GM10248 (cell line): ENCODE measurements at regions not wholly inside any gene's neighbourhood (a gene's known extent, or its start where the extent isn't known, plus 50 kb on each side); places are given as distances from the start of the nearest gene placed in this dataset.
"Not testable (repeated sequence)": the region's sequence is repeated elsewhere in the genome, so short reads cannot be mapped to it uniquely, and the experiment has no call there.

Source experiments
- CTCF ChIA-PET: fragments of 300-600 bp; sonication (Branson Sonifier 250); formaldehyde crosslinking; extraction: SDS; loops from one replicate; lab custom pipeline; 2021; ENCODE audit warnings: antibody characterized with exemption; lab: Yijun Ruan, JAX
- POLR2A ChIA-PET: fragments of 350-650 bp; sonication (Branson Sonifier 250); formaldehyde crosslinking; extraction: SDS; loops from one replicate; lab custom pipeline; 2020; ENCODE audit warnings: antibody characterized with exemption; lab: Yijun Ruan, JAX
- DNase-seq: peaks from one replicate; pipeline ENCODE4 v3.0.0; 2012; ENCODE audit errors: extremely low spot score
- TF ChIP-seq, protein P1 (sequence below): IDR thresholded peaks from 2 replicates; pipeline ENCODE4 v1.5.1; 2012; ENCODE audit warnings: mild to moderate bottlenecking, low read depth; ENCODE audit errors: extremely low read depth, missing control alignments, control extremely low read depth

DNA sequence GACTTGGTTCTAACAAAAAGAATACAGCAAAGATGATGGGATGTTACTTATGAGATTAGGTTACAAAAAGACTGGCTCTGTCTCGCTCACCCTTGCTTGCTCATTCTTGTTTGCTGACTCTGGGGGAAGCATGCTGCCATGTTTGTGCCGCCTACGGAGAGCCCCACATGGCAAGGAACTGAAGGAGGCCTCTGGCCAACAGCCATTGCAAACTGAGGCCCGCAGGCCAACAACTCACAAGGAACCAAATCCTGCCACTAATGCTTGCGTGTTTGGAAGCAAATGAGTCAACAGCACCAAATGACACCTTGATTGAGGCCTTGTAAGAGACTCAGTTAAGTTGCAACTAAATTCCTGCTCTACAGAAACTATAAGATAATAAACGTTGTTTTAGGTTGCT lies 82.1 kb upstream of the FOXN2 start:
- ChIA-PET CTCF (interaction anchor here (1.3 kb wide), 1 partner anchor 15 kb away, joined by 4 read pairs; no protein-coding TSS in a partner anchor), POLR2A (no interaction called here)
- TF ChIP-seq, protein P1, sequence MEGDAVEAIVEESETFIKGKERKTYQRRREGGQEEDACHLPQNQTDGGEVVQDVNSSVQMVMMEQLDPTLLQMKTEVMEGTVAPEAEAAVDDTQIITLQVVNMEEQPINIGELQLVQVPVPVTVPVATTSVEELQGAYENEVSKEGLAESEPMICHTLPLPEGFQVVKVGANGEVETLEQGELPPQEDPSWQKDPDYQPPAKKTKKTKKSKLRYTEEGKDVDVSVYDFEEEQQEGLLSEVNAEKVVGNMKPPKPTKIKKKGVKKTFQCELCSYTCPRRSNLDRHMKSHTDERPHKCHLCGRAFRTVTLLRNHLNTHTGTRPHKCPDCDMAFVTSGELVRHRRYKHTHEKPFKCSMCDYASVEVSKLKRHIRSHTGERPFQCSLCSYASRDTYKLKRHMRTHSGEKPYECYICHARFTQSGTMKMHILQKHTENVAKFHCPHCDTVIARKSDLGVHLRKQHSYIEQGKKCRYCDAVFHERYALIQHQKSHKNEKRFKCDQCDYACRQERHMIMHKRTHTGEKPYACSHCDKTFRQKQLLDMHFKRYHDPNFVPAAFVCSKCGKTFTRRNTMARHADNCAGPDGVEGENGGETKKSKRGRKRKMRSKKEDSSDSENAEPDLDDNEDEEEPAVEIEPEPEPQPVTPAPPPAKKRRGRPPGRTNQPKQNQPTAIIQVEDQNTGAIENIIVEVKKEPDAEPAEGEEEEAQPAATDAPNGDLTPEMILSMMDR, result no peak
- DNase-seq, result no peak

DNA sequence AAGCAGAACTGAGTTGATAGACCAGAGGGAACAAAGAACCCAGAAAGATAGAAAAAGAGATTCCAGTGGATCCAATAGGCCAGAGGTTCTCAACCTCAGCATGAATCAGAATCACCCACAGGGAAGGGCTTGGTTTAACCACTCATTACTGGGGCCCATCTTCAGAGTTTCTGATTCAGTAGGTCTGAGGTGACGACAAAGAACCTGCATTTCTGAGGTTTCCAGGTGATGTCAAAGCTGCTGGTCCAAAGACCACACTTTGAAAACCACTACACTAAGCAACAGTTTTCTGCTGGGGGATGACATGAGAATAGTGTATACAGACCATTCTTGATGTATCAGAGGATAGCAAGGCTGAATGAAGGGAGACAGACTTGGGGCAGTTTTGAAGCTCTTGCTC lies 81.5 kb upstream of the FOXN2 start:
- POLR2A ChIA-PET, result no interaction called here
- CTCF ChIA-PET, result interaction anchor here (1.3 kb wide), 1 partner anchor 16 kb away, joined by 4 read pairs; no protein-coding TSS in a partner anchor
- DNase-seq, result no peak
- TF ChIP-seq, protein P1, result no peak

DNA sequence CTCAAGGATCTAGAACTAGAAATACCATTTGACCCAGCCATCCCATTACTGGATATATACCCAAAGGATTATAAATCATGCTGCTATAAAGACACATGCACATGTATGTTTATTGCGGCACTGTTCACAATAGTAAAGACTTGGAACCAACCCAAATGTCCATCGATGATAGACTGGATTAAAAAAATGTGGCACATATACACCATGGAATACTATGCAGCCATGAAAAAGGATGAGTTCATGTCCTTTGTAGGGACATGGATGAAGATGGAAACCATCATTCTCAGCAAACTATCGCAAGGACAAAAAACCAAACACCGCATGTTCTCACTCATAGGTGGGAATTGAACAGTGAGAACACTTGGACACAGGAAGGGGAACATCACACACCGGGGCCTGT lies 80.7 kb upstream of the FOXN2 start:
- CTCF ChIA-PET, result interaction anchor here (1.3 to 1.9 kb wide), 2 partner anchors 17 to 20 kb away, joined by 4 to 5 read pairs; no protein-coding TSS in a partner anchor
- DNase-seq, POLR2A ChIA-PET: not testable (repeated sequence)

DNA sequence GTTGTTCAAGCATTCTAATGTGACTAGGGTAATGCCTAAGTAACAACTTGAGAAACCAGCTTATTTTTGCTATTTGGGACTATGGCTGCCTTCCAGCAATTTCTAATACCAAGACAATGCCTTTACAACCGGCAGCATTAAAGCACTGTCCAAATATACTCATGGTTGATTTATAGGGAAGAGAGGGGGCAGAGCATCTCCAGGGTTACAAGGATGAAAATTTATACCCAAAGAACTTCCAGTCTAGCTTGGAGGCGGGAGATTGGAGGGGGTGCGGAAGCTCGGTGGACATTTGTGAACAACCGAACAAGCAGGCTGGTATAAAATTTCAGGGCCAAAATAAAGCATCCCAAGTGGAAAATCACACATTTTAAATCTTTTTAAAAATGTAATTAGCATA lies 79.4 kb upstream of the FOXN2 start:
- CTCF ChIA-PET, result interaction anchor here (1.1 to 1.9 kb wide), 4 partner anchors 10 to 21 kb away, joined by 3 to 5 read pairs (median 4); no protein-coding TSS in a partner anchor
- POLR2A ChIA-PET, result no interaction called here
- TF ChIP-seq, protein P1, result no peak
- DNase-seq, result no peak

DNA sequence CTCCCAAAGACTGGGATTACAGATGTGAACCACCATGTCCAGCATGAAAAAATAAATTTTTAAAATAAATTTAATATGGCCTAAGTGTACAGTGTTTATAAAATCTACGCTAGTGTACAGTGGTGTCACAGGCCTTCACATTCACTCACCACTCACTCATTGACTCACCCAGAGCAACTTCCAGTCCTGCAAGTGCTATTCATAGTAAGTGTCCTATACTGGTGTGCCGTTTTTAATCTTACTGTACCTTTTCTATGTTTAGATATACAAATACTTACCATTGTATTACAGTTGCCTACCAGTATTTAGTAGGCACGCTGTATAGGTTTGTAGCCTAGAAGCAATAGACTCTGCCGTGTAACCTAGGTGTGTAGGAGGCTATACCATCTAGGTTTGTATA lies 76.1 kb upstream of the FOXN2 start:
- DNase-seq, result no peak
- CTCF ChIA-PET, result no interaction called here
- TF ChIP-seq, protein P1, result no peak
- POLR2A ChIA-PET, result no interaction called here

DNA sequence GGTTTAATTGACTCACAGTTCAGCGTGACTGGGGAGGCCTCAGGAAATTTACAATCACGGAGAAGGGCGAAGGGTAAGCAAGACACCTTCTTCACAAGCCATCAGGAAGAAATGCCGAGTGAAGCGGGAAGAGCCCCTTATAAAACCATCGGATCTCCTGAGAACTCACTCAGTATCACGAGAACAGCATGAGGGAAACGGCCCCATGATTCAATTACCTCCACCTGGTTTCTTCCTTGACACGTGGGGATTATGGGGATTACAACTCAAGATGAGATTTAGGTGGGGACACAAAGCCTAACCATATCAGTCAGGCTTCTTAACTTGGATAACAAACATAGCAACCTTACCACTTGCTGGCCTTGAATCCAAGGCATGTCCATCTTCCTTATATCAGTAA lies 73.6 kb upstream of the FOXN2 start:
- TF ChIP-seq, protein P1, result no peak
- no peak for DNase-seq
- ChIA-PET POLR2A (no interaction called here), CTCF (no interaction called here)

DNA sequence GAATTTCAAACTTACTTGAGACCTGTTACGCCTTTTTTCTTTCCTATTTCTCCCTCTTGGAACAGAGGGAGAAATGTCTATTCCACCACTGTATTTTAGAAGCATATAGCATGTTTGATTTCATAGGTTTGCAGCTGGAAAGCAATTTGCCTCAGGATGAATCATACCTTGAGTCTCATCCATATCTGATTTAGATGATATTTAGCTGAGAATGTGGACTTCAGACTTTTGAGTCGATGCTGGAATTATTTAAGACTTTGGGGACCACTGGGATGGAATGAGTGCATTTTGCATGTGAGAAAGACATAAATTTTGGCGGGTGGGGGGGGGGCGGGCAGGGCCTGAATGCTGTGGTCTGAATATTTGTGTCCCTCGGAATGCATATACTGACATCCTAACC lies 67.3 kb upstream of the FOXN2 start:
- ChIA-PET CTCF (interaction anchor here (1.1 to 1.8 kb wide), 2 partner anchors 10 to 29 kb away, joined by 3 to 4 read pairs; no protein-coding TSS in a partner anchor), POLR2A (no interaction called here)

More for the DNA sequence above, 67.3 kb upstream of the FOXN2 start:
- DNase-seq, result no peak
- TF ChIP-seq, protein P1, result no peak
